GM12875 (cell line): ENCODE measurements at regions not wholly inside any gene's neighbourhood (a gene's known extent, or its start where the extent isn't known, plus 50 kb on each side); places are given as distances from the start of the nearest gene placed in this dataset.

Experiments used
- H3K4me3 ChIP-seq: one replicate; pipeline ENCODE4 v1.5.1; 2011; ENCODE audit warnings: low read depth, low read length, control low read depth
- TF ChIP-seq, protein P1 (sequence below): IDR thresholded peaks from 2 replicates; pipeline ENCODE4 v1.5.1; 2011; ENCODE audit warnings: low read depth, mild to moderate bottlenecking, control low read depth, inconsistent platforms, low read length, moderate library complexity, borderline replicate concordance; ENCODE audit not compliant: insufficient read depth

- H3K4me3 ChIP-seq: no peak overlapping the region
- TF ChIP-seq, protein P1, sequence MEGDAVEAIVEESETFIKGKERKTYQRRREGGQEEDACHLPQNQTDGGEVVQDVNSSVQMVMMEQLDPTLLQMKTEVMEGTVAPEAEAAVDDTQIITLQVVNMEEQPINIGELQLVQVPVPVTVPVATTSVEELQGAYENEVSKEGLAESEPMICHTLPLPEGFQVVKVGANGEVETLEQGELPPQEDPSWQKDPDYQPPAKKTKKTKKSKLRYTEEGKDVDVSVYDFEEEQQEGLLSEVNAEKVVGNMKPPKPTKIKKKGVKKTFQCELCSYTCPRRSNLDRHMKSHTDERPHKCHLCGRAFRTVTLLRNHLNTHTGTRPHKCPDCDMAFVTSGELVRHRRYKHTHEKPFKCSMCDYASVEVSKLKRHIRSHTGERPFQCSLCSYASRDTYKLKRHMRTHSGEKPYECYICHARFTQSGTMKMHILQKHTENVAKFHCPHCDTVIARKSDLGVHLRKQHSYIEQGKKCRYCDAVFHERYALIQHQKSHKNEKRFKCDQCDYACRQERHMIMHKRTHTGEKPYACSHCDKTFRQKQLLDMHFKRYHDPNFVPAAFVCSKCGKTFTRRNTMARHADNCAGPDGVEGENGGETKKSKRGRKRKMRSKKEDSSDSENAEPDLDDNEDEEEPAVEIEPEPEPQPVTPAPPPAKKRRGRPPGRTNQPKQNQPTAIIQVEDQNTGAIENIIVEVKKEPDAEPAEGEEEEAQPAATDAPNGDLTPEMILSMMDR: no peak
Measured at GRCh38 chr14:21937996-21938395, 264.4 kb upstream of the OR4E1 start.

DNA sequence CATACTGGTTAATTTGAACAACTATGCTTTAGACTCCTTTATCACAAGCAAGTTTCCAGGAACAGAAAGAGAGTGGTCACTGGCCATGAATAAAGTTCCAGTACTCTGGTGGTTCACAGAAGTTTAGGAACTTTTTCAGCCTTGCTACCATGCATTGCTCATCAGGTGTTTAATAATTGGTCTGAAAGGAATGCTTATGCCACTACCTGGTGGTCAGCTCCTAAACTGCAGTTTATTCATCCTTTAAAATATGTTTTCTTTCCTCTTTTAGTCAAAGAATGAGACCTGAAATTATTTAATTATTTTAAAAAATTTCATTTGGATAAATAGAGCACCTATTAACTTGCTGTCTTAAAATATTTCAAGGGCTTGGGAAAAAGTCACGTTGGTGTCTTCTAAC is 260.1 kb upstream of the OR4E1 start:
- no peak overlapping the region for H3K4me3 ChIP-seq
- TF ChIP-seq, protein P1: no peak

DNA sequence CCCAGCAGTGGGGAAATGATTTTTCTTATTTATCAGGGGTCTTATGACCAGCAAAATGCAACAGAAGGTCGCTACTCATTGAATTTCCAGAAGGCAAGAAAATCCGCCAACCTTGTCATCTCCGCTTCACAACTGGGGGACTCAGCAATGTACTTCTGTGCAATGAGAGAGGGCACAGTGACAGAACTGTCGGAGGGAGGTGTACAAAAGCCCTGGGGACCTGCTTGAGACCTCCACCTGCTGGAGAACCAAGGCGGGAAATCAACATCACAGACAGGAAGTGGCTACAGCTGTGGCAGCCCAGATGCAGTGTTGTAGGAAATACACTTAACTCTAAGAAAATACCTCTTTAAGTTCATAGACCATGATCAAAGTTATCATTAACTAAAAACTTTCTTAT is 250.9 kb upstream of the OR4E1 start:
- H3K4me3 ChIP-seq: no peak overlapping the region
- TF ChIP-seq, protein P1: no peak

DNA sequence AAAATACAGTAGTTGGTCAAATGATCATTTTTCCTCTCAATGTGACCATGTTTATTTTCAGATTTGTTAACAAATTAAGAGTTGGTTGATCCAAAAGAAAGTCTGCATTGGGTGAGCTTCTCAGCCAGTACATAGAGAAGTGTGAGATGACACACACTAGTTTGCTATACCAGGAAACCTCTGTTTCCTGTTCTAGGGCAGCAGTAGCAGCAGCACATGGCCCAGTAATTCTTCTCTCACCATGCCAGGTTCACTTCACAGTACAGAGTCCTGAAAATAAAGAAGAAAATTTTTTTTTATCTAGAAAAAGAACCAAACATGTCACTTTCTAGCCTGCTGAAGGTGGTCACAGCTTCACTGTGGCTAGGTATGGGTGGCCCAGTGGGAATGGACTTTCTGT is 250.2 kb upstream of the OR4E1 start:
- no peak overlapping the region for H3K4me3 ChIP-seq
- TF ChIP-seq, protein P1: no peak

DNA sequence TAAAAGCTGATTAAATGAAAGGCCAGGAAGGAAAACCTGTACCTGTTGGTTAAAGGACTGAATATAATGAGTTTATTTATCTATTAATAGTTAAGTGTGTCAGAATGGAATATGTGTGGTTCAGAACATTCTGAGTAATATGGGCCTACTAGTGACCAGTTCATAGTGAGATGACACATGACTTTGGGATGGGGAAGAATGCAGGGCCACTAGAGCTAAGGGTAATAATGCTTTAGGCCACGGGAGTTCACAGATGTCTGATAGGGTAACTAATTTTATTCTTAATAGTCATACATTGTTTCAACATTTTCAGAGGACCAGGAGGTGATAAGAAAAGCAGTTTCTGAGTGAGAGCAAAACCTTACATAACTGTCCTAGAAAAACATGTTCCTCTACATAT is 247.8 kb upstream of the OR4E1 start:
- TF ChIP-seq, protein P1: no peak
- H3K4me3 ChIP-seq: no peak overlapping the region

DNA sequence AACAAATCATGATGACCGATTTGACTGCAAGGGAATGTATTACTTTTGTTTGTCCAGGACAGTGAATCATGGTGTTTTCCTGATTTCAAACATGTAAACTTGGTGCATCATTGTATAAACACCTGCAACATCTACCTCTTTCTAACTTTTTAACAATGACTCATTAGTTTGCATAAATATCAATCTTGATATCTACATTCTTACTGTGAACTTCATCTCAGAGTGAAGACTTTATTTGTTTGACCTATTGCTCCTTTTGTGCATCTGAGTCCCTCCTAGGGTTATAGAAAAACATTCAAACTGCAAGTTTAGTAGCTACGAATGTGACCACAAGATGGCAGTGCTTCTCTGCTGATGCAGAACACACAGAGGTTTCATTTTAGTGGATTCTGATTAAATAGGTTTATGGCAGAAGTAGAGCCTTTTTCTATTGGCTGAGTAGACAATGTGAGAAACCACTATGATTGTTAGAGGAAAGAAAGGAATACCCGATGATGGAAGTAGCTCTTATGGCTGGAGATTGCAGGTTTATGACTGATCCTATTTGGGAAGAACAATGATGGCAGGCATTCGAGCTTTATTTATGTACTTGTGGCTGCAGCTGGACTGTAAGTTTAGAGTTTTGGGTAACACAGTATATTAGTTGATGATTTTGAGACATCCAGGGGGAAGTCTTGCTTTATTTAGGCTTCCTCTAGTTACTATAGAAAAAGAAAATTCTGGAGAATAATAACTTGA is 244.2 kb upstream of the OR4E1 start:
- no peak overlapping the region for H3K4me3 ChIP-seq
- TF ChIP-seq, protein P1: peak; percentile 67; the same call in 1 of the 2 replicates

GRCh38 chr14:21915826-21916225 is 242.2 kb upstream of the OR4E1 start:
- no peak overlapping the region for H3K4me3 ChIP-seq
- TF ChIP-seq, protein P1: no peak
